Gastroesophageal sphincter (tissue), 4 donors: ENCODE measurements at regions not wholly inside any gene's neighbourhood (a gene's known extent, or its start where the extent isn't known, plus 50 kb on each side); places are given as distances from the start of the nearest gene placed in this dataset.

Experiments
- ATAC-seq: fragments of 150-250 bp; one replicate; pipeline ENCODE4 v1.9.1; 2016; ENCODE audit warnings: mild to moderate bottlenecking, moderate library complexity
- H3K27ac ChIP-seq, 4 donors: fragments of 200-600 bp; sonication (generic) in 3 of 4; 1 replicate in 3 of 4; 2 replicates in 1 of 4; pipeline ENCODE4 v1.5.1; 2016 to 2019
- H3K27me3 ChIP-seq: fragments of 200-600 bp; sonication (generic); one replicate; pipeline ENCODE4 v1.5.1; 2019
- H3K36me3 ChIP-seq, 2 donors: fragments of 200-600 bp; sonication (generic); one replicate each; pipeline ENCODE4 v1.5.1; 2019; ENCODE audit warnings: control low read depth in 1 of 2
- H3K4me1 ChIP-seq, 3 donors: fragments of 200-600 bp; sonication (generic); 1 replicate in 2 of 3; 2 replicates in 1 of 3; pipeline ENCODE4 v1.5.1; 2016 to 2019; ENCODE audit warnings: control low read depth in 2 of 3
- H3K4me3 ChIP-seq, 2 donors: fragments of 200-600 bp; sonication (generic); one replicate each; pipeline ENCODE4 v1.5.1; 2019; ENCODE audit warnings: mild to moderate bottlenecking in 1 of 2, moderate library complexity in 1 of 2
- H3K9me3 ChIP-seq, 3 donors: fragments of 200-600 bp; sonication (generic); one replicate each; pipeline ENCODE4 v1.5.1; 2017 to 2019; ENCODE audit warnings: control low read depth in 2 of 3
- EP300 ChIP-seq: sonication (generic); formaldehyde crosslinking; IDR thresholded peaks from one replicate; pipeline ENCODE4 v1.6.1; 2017; ENCODE audit warnings: antibody characterized with exemption, mild to moderate bottlenecking
- POLR2A ChIP-seq, 2 donors: fragments of 450-650 bp; IDR thresholded peaks; one replicate each; pipeline ENCODE4 v1.6.1; 2017; ENCODE audit warnings: antibody characterized with exemption in 2 of 2, mild to moderate bottlenecking in 2 of 2, moderate library complexity in 1 of 2
- POLR2AphosphoS5 ChIP-seq: sonication (generic); formaldehyde crosslinking; IDR thresholded peaks from one replicate; pipeline ENCODE4 v1.6.1; 2017; ENCODE audit warnings: antibody characterized with exemption
- WGBS, 2 donors: methylation state at CpG; one replicate each; pipeline ENCODE4 v1.1.5; 2018; ENCODE audit warnings: low coverage in 1 of 2; 5-methylcytosine and 5-hydroxymethylcytosine counted together
- TF ChIP-seq, protein P1 (sequence below), 4 experiments: fragments of 200-600 bp in 2 of 4; fragments of 450-650 bp in 2 of 4; sonication (generic) in 1 of 4; IDR thresholded peaks; one replicate each; pipeline ENCODE4 v1.5.1; 2017 to 2019; ENCODE audit warnings: antibody characterized with exemption in 4 of 4, mild to moderate bottlenecking in 2 of 4, moderate library complexity in 2 of 4

DNA sequence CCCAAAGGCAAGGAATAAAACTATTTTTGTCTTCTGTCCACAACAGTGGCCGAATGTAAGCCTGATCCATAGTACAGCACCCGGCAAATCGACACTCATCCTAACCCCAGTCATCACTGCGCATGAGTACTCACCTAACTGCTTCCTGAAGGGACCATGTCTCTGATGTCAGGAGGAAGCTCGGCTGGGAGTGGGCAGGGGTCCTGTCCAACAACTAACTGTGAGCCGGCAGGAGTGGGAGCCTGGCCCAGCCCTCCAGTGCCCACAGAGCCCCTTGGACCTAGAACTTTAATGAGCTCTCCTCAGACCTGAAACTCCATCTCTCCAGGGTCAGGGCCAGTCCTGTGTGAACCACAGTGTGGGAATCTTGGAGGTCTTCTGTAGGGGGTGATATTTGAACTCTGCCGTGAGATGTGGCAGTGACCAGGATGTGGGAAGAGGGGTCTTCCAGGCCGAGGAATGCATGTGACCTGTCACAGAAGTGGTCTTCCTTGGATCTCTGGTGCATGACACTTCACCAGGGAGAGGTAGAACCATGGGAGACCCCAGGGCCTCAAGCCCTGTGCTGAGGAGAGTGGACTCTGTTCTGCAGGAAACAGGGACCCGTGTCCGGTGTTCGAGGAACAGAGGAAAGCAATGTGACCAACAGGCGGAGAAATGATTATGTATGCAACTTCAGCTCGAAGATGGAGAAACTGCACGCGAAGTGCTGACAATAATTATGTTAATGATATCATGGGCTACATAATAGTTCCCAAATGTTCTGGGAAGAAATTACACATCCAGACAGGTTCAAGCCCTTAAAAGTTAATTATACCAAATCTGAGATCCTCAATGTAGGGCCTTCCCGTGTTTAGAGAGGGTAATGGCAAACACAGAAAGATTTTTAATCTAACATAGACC lies 240.1 kb upstream of the HDAC4 start:
- H3K9me3 ChIP-seq: peaks cover 0 to 4% (median 0%) of the 10 kb centered on the region in 3 donors
- H3K4me1 ChIP-seq: peaks cover 0 to under 1% (median 0%) of the 10 kb centered on the region in 3 donors
- no peaks in the 10 kb centered on the region for H3K36me3 ChIP-seq
- peaks cover 2% of the 10 kb centered on the region for H3K27me3 ChIP-seq
- no peak overlapping the region for H3K27ac ChIP-seq
- 82 to 87% methylated on average over 10 of the region's 16 CpGs for WGBS, 2 donors
- no peak overlapping the region for H3K4me3 ChIP-seq
- TF ChIP-seq POLR2A (IDR thresholded peaks at IDR 0.05) (no peak), POLR2AphosphoS5 (no peak), EP300 (no peak)
- TF ChIP-seq, protein P1, sequence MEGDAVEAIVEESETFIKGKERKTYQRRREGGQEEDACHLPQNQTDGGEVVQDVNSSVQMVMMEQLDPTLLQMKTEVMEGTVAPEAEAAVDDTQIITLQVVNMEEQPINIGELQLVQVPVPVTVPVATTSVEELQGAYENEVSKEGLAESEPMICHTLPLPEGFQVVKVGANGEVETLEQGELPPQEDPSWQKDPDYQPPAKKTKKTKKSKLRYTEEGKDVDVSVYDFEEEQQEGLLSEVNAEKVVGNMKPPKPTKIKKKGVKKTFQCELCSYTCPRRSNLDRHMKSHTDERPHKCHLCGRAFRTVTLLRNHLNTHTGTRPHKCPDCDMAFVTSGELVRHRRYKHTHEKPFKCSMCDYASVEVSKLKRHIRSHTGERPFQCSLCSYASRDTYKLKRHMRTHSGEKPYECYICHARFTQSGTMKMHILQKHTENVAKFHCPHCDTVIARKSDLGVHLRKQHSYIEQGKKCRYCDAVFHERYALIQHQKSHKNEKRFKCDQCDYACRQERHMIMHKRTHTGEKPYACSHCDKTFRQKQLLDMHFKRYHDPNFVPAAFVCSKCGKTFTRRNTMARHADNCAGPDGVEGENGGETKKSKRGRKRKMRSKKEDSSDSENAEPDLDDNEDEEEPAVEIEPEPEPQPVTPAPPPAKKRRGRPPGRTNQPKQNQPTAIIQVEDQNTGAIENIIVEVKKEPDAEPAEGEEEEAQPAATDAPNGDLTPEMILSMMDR (IDR thresholded peaks at IDR 0.05): no peak
- ATAC-seq: no peak

DNA sequence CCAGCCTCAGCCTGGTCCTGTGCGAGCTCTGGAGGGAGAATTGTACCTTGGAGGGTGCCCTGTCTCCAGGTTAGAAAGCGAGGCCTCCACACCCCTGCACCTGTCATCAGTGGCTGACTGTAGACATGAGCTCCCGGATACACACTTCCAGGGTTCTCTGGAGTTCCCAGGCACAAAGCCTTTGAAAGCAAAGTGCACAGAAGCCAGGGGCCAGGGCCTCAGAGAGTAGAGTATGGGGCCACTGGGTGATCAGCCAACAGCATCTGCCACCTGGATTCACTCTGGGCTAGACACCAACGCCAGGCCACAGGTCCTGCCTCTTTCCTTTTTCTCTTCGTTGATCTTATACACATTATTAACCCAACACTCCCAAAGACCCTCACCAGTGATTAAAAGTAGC lies 239.4 kb upstream of the HDAC4 start:
- ATAC-seq: no peak
- 82 to 91% methylated on average over 3 to 4 of the region's 5 CpGs for WGBS, 2 donors
- no peaks in the 10 kb centered on the region for H3K27me3 ChIP-seq
- no peaks in the 10 kb centered on the region for H3K4me1 ChIP-seq
- H3K9me3 ChIP-seq: peaks cover 0 to 4% (median 0%) of the 10 kb centered on the region in 3 donors
- TF ChIP-seq, protein P1 (IDR thresholded peaks at IDR 0.05): no peak
- TF ChIP-seq POLR2A (IDR thresholded peaks at IDR 0.05) (no peak), POLR2AphosphoS5 (no peak), EP300 (no peak)
- H3K27ac ChIP-seq: no peak overlapping the region
- H3K36me3 ChIP-seq: no peaks in the 10 kb centered on the region
- no peak overlapping the region for H3K4me3 ChIP-seq

DNA sequence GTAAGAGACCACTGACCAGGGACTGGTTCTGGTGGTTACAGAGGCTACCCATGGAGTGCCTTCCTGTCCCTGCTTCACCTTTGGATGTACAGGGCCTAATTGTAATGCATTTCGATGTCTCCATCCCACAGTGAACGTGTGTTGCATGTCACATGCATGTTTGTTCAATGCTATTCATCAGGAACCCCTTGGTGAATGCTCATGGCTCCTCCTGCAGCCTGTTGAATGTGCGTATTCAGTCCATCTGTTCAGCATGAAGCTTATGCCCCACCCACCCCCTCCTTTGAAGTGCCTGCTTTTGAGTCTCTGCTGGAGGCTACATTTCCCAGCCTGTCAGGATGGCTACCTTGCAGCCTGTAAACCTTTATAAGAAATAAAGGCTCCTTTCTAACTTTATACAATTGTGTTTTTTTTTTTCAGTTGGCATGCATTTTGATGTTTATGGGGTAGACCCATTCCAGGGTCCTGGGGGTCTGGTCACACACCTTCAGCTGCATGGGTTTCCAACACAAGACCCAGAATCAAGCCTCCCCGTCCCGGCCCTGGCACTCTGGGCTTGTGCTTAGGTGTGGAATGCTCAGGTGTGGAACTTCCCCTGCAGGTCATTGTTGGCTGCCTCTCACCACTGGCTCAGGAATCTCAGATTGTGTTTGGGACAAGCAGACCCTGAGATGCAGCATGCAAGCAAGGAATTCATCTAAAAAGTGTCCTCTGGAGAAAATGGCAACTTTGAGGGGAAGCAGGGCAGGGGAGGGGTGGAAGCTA lies 238.8 kb upstream of the HDAC4 start:
- Histone ChIP-seq H3K27ac (no peak overlapping the region), H3K9me3 (peaks cover 0 to 4% (median 0%) of the 10 kb centered on the region in 3 donors), H3K4me3 (no peak overlapping the region), H3K36me3 (no peaks in the 10 kb centered on the region), H3K4me1 (no peaks in the 10 kb centered on the region), H3K27me3 (no peaks in the 10 kb centered on the region)
- TF ChIP-seq, protein P1 (IDR thresholded peaks at IDR 0.05): no peak
- no peak for TF ChIP-seq EP300
- WGBS, 2 donors: 83 to 88% methylated on average over 5 of the region's 5 CpGs
- ATAC-seq: no peak

DNA sequence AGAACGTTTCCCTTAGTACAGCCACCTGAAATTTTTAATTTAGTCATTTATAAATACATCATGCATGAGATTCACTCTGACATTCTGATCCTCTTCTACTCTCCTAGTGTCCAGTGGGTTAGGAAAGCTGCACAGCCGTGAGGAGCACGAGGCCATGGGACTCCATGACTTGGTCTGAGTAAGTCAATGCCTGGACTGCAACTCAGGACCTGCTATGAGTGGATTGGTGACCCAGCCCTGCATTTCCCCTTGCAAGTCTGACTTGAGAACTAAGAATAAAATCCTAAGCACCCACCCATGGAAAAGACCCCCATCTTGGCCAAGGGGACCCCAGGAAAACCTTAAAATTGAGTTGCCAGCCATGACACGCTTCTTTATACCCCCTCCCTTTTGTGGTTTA lies 237.6 kb upstream of the HDAC4 start:
- no peak overlapping the region for H3K27ac ChIP-seq
- ATAC-seq: no peak
- H3K4me3 ChIP-seq: no peak overlapping the region
- no peaks in the 10 kb centered on the region for H3K36me3 ChIP-seq
- TF ChIP-seq POLR2A (IDR thresholded peaks at IDR 0.05) (no peak), EP300 (no peak), POLR2AphosphoS5 (no peak)
- TF ChIP-seq, protein P1 (IDR thresholded peaks at IDR 0.05): no peak
- no peaks in the 10 kb centered on the region for H3K4me1 ChIP-seq
- WGBS, 2 donors: 71 to 75% methylated on average over 1 to 3 of the region's 4 CpGs
- H3K27me3 ChIP-seq: no peaks in the 10 kb centered on the region
- peaks cover 0 to 4% (median 0%) of the 10 kb centered on the region in 3 donors for H3K9me3 ChIP-seq
